Common myeloid progenitor, CD34-positive (primary cell): ENCODE measurements at regions not wholly inside any gene's neighbourhood (a gene's known extent, or its start where the extent isn't known, plus 50 kb on each side); places are given as distances from the start of the nearest gene placed in this dataset.
A peak's percentile ranks its signal among the peaks of the same experiment; 100 is the strongest.

Experiments
- CTCF ChIA-PET: fragments of 350-600 bp; sonication (Branson Sonifier 250); formaldehyde crosslinking; loops from one replicate; lab custom pipeline; 2021; ENCODE audit warnings: antibody characterized with exemption; lab: Charles Lee
- POLR2A ChIA-PET: fragments of 350-600 bp; sonication (Branson Sonifier 250); formaldehyde crosslinking; loops from one replicate; lab custom pipeline; 2021; ENCODE audit warnings: antibody characterized with exemption; lab: Charles Lee
- DNase-seq, 3 donors: peaks; one replicate each; pipeline versions ENCODE4 v3.0.0 to v3.0.0-alpha.2; 2013
- H3K27ac ChIP-seq, 2 experiments: 1 replicate in 1 of 2; 2 replicates in 1 of 2; pipeline ENCODE4 v1.7.0; 2013; ENCODE audit warnings: inconsistent platforms in 2 of 2, low read length in 2 of 2, mild to moderate bottlenecking in 2 of 2, low read depth in 1 of 2, moderate library complexity in 1 of 2; ENCODE audit not compliant: severe bottlenecking in 2 of 2, insufficient read depth in 1 of 2, poor library complexity in 1 of 2
- H3K27me3 ChIP-seq, 5 experiments: replicated peaks in 2 of 5; 1 replicate in 3 of 5; 2 replicates in 2 of 5; pipeline versions ENCODE4 v1.6.1 to v1.7.0; 2013; ENCODE audit warnings: low read length in 4 of 5, mild to moderate bottlenecking in 2 of 5, moderate library complexity in 2 of 5, inconsistent platforms in 1 of 5; ENCODE audit not compliant: insufficient read depth in 5 of 5, control insufficient read depth in 4 of 5
- H3K36me3 ChIP-seq, 4 experiments: 1 replicate in 2 of 4; 2 replicates in 2 of 4; pipeline versions ENCODE4 v1.6.1 to v1.7.0; 2013; ENCODE audit warnings: low read length in 3 of 4, control low read depth in 1 of 4, mild to moderate bottlenecking in 1 of 4; ENCODE audit not compliant: control insufficient read depth in 4 of 4, insufficient read depth in 4 of 4
- H3K4me1 ChIP-seq, 4 experiments: 1 replicate in 3 of 4; 2 replicates in 1 of 4; pipeline versions ENCODE4 v1.6.1 to v1.7.1; 2013; ENCODE audit warnings: low read length in 3 of 4, mild to moderate bottlenecking in 3 of 4, control low read depth in 1 of 4, inconsistent platforms in 1 of 4, moderate library complexity in 1 of 4; ENCODE audit not compliant: control insufficient read depth in 4 of 4, insufficient read depth in 4 of 4; ENCODE audit errors: control extremely low read depth in 1 of 4
- H3K4me3 ChIP-seq, 7 experiments: 1 replicate in 4 of 7; 2 replicates in 3 of 7; pipeline versions ENCODE4 v1.5.1 to v1.7.0; 2013; ENCODE audit warnings: mild to moderate bottlenecking in 7 of 7, low read length in 6 of 7, moderate library complexity in 6 of 7, inconsistent platforms in 2 of 7, low read depth in 2 of 7, control low read depth in 1 of 7; ENCODE audit not compliant: insufficient read depth in 4 of 7, control insufficient read depth in 1 of 7; ENCODE audit errors: extremely low read depth in 1 of 7
- H3K9me3 ChIP-seq, 5 experiments: 1 replicate in 4 of 5; 2 replicates in 1 of 5; pipeline versions ENCODE4 v1.6.1 to v1.7.1; 2013; ENCODE audit warnings: low read length in 4 of 5, mild to moderate bottlenecking in 2 of 5, inconsistent platforms in 1 of 5, low read depth in 1 of 5, moderate library complexity in 1 of 5; ENCODE audit not compliant: control insufficient read depth in 4 of 5, insufficient read depth in 2 of 5; ENCODE audit errors: control extremely low read depth in 1 of 5
- WGBS: methylation state at CpG from one replicate; pipeline ENCODE4 v1.1.5; 2013; ENCODE audit not compliant: insufficient coverage; 5-methylcytosine and 5-hydroxymethylcytosine counted together

GRCh38 chr1:96358057-96358456 lies 363.5 kb upstream of the PTBP2 start:
- 73% methylated on average over 1 of the region's 3 CpGs for WGBS

DNA sequence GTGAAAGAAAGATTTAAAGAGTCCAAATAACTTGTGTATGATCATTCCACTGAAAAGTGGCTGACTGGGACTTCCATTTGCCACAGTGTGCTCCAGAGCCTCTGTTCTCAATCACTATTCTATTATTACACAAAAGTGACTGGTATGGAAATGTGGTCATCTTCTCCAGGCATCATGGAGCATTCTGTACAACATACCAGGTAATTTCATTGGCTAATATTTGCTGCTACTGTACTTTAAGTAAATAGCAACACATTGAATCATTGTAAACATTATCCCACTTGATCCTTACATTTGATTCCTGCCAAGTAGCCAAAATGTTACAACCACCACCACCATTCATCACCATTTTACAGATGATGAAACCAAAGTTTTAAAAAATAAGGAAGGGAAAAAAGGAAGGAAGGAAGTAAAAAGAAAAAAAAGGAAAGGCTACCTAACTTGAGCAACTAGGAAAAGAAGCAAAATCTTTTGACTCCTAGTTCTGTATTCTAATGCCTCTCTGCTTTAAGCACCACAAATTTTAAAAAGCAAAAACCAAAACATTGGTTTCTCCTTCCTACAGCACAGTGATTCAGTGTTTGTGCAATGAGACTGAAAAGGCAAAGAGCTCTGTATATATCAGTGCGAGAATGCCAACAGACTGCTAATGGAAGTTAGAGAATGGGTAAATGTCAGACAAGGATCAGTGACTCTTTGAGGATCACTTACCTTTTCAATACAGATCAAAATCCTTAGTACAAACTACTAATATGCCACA lies 361.4 kb upstream of the PTBP2 start:
- WGBS: no CpG with 5 or more reads among the region's 1 CpG

More at GRCh38 chr1:96358057-96358456, 363.5 kb upstream of the PTBP2 start:
- Histone ChIP-seq H3K27me3 (no peaks in the 10 kb centered on the region), H3K27ac (no peak overlapping the region), H3K36me3 (no peaks in the 10 kb centered on the region), H3K4me3 (no peak overlapping the region), H3K4me1 (no peaks in the 10 kb centered on the region), H3K9me3 (no peaks in the 10 kb centered on the region)
- ChIA-PET POLR2A (no interaction called here), CTCF (no interaction called here)
- DNase-seq: no peak

DNA sequence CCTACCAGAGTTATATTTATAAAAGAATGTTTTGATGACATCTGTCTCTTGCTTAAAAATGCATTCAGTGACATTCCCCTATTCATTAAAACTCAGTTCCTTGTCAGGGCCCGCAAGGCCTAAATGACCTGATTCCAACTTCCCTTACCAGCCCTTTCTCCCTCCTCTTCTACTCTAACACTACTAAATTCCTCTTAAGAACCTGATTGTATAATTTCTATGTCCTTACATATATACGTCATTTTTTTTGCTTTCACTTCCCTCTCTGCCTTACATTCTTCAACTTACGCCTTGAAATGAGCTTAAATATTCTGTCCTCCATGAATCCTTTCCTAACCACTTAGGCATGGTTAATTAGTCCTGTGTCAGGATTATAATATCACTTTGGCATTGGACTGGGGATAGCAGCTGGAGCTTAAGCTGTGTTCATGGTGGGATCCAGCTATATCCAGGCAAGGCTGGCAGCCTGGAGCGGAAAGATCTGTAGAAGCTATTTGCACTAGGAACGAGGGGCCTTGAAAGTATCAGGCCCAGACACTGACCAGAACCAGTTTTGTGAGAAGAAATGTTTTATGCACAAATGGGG lies 360.2 kb upstream of the PTBP2 start:
- WGBS: 92% methylated on average over 4 of the region's 5 CpGs
- H3K36me3 ChIP-seq: no peaks in the 10 kb centered on the region
- H3K27me3 ChIP-seq: no peaks in the 10 kb centered on the region
- DNase-seq: no peak
- no peaks in the 10 kb centered on the region for H3K4me1 ChIP-seq
- H3K9me3 ChIP-seq: no peaks in the 10 kb centered on the region
- H3K27ac ChIP-seq: no peak overlapping the region
- no peak overlapping the region for H3K4me3 ChIP-seq
- ChIA-PET POLR2A (no interaction called here), CTCF (no interaction called here)

More for the DNA sequence above, 361.4 kb upstream of the PTBP2 start:
- H3K27ac ChIP-seq: no peak overlapping the region
- H3K4me1 ChIP-seq: no peaks in the 10 kb centered on the region
- H3K9me3 ChIP-seq: no peaks in the 10 kb centered on the region
- no peaks in the 10 kb centered on the region for H3K36me3 ChIP-seq
- ChIA-PET CTCF (no interaction called here), POLR2A (no interaction called here)
- no peaks in the 10 kb centered on the region for H3K27me3 ChIP-seq
- no peak overlapping the region for H3K4me3 ChIP-seq
- DNase-seq: no peak

- H3K27ac ChIP-seq: no peak overlapping the region
- no peaks in the 10 kb centered on the region for H3K27me3 ChIP-seq
- no peaks in the 10 kb centered on the region for H3K4me1 ChIP-seq
- no peak overlapping the region for H3K4me3 ChIP-seq
- ChIA-PET CTCF (no interaction called here), POLR2A (no interaction called here)
- H3K9me3 ChIP-seq: no peaks in the 10 kb centered on the region
- H3K36me3 ChIP-seq: no peaks in the 10 kb centered on the region
- no peak for DNase-seq
Measured at GRCh38 chr1:96361961-96362360, 359.6 kb upstream of the PTBP2 start.

DNA sequence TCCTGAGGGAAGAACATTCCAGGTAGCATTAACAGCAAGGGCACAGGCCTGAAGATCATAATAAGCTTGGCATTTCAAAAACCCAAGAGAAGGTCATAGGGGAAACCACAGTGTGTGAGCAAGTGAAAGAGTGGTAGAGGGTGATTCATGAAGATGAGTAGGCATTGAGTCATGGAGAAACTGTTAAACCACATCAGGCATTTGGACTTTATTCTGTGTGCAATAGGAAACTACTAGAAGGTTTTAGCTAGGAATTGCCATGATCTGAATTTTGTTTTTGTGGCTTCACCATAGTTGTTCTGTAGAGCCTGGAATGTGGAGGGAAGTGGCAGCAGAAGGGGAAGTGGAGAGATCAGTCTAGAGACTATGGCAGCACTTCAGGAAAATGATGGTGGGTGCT lies 359.0 kb upstream of the PTBP2 start:
- no peaks in the 10 kb centered on the region for H3K36me3 ChIP-seq
- ChIA-PET POLR2A (no interaction called here), CTCF (no interaction called here)
- H3K4me1 ChIP-seq: no peaks in the 10 kb centered on the region
- DNase-seq: peak in 2 of 3 donors; percentile 15 to 19
- H3K9me3 ChIP-seq: no peaks in the 10 kb centered on the region
- no peak overlapping the region for H3K4me3 ChIP-seq
- no peak overlapping the region for H3K27ac ChIP-seq
- H3K27me3 ChIP-seq: no peaks in the 10 kb centered on the region

- ChIA-PET CTCF (no interaction called here), POLR2A (no interaction called here)
- Histone ChIP-seq H3K4me3 (no peak overlapping the region), H3K9me3 (no peaks in the 10 kb centered on the region), H3K27ac (no peak overlapping the region), H3K27me3 (no peaks in the 10 kb centered on the region), H3K4me1 (no peaks in the 10 kb centered on the region), H3K36me3 (no peaks in the 10 kb centered on the region)
- DNase-seq: no peak
- 100% methylated on average over 2 of the region's 2 CpGs for WGBS
Measured at GRCh38 chr1:96363826-96364225, 357.8 kb upstream of the PTBP2 start.

DNA sequence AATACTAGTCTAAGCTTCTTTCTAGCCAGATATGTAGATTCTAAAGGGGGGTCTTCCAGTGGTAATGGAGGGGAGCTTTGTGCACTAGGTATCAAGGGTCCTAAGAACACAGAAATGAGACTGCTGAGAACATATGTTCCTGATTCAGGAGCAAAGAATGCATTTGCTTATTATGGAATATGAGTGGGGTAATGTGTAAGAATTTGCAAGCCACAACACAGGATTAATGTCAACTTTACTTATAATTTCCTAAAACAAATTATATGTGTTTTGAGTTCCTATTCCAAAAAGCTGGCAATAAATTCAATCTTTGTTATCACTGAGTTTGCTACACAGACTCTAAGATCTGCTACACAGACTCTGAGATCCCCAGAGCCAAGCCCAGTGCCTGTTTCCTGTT lies 357.0 kb upstream of the PTBP2 start:
- ChIA-PET POLR2A (no interaction called here), CTCF (interaction anchor here (1.5 kb wide), 1 partner anchor 31 kb away, joined by 4 read pairs; no protein-coding TSS in a partner anchor)
- no peaks in the 10 kb centered on the region for H3K27me3 ChIP-seq
- no peak for DNase-seq
- H3K4me1 ChIP-seq: no peaks in the 10 kb centered on the region
- H3K27ac ChIP-seq: no peak overlapping the region
- no peak overlapping the region for H3K4me3 ChIP-seq
- no peaks in the 10 kb centered on the region for H3K9me3 ChIP-seq
- no peaks in the 10 kb centered on the region for H3K36me3 ChIP-seq
